ENCODE measurements at regions not wholly inside any gene's neighbourhood (a gene's known extent, or its start where the extent isn't known, plus 50 kb on each side); places are given as distances from the start of the nearest gene placed in this dataset.

DNA sequence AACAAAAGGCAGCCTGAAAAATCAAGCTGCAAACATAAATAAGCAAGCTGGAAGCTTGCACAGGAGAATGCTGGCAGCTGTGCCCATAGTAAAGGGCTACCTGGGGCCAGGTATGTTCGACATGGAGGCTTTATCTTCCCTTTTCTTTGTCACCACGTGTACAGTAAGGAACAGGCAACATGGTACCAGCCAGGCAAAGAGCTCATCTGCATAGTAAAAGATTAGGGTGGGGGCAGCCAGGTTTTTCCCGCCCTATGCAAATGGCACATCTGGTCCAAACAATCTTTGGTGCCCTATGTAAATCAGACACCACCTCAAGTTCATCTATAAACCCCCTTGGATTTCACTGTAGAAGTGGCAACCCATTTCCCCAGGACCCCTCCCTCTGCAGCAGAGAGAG, 625.1 kb downstream of the TYW1 start:
- intact Hi-C loops (cut with DNase I) = loop anchor here (10.0 kb wide), 2 partner anchors 137 to 247 kb away; no protein-coding TSS in a partner anchor
- no peaks in the 10 kb centered on the region for H3K9me3 ChIP-seq
- no peak for TF ChIP-seq EP300 (IDR thresholded peaks at IDR 0.05)
- no peak for TF ChIP-seq POLR2AphosphoS5 (IDR thresholded peaks at IDR 0.05)
- TF ChIP-seq, protein P1, sequence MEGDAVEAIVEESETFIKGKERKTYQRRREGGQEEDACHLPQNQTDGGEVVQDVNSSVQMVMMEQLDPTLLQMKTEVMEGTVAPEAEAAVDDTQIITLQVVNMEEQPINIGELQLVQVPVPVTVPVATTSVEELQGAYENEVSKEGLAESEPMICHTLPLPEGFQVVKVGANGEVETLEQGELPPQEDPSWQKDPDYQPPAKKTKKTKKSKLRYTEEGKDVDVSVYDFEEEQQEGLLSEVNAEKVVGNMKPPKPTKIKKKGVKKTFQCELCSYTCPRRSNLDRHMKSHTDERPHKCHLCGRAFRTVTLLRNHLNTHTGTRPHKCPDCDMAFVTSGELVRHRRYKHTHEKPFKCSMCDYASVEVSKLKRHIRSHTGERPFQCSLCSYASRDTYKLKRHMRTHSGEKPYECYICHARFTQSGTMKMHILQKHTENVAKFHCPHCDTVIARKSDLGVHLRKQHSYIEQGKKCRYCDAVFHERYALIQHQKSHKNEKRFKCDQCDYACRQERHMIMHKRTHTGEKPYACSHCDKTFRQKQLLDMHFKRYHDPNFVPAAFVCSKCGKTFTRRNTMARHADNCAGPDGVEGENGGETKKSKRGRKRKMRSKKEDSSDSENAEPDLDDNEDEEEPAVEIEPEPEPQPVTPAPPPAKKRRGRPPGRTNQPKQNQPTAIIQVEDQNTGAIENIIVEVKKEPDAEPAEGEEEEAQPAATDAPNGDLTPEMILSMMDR (IDR thresholded peaks at IDR 0.05) = no peak
- TF ChIP-seq POLR2A (IDR thresholded peaks at IDR 0.05) = no peak
- H3K27me3 ChIP-seq = no peaks in the 10 kb centered on the region
- peaks cover 0 to 5% (median 2%) of the 10 kb centered on the region in 4 donors for H3K4me1 ChIP-seq
- no peaks in the 10 kb centered on the region for H3K36me3 ChIP-seq
- no peak for DNase-seq
- no peak overlapping the region for H3K4me3 ChIP-seq
- WGBS, 2 donors = 49 to 54% methylated on average over 3 of the region's 3 CpGs
- no peak overlapping the region for H3K27ac ChIP-seq

DNA sequence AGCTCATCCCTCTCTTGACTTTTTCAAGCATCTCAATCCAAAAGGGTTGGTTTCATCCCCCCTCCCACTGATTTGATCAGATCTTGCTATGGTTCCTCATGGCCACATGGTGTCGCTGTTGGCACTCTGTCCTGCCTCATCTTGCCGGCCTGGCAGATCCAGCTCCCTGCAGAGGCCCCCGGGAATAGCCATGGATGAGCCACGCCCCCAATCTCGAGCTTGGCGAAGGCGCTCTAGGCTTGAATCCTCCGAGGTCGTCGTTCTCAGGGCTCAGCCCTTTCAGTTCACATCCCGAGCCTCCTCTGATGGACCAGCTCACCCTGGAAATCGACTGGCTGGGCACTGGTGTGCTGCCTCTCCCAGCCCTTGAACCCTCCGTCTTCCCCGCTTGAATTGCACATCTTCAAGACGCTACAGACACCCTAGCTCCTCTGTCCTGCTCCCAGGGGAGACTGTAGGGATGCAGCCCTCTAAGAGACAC, 628.7 kb downstream of the TYW1 start:
- DNase-seq = peak; percentile 89
- Histone ChIP-seq H3K4me1 (peaks cover 0 to 5% (median 2%) of the 10 kb centered on the region in 4 donors), H3K36me3 (no peaks in the 10 kb centered on the region), H3K4me3 (peak overlapping the region in 2 of 4 donors; percentile 27 to 35), H3K27ac (no peak overlapping the region), H3K27me3 (no peaks in the 10 kb centered on the region), H3K9me3 (no peaks in the 10 kb centered on the region)
- TF ChIP-seq, protein P1 (IDR thresholded peaks at IDR 0.05) = peak; percentile 42 to 89 (median 69)
- TF ChIP-seq POLR2AphosphoS5 (IDR thresholded peaks at IDR 0.05) (no peak), POLR2A (IDR thresholded peaks at IDR 0.05) (no peak)
- WGBS, 2 donors = 8 to 11% methylated on average over 15 of the region's 15 CpGs
- intact Hi-C loops (cut with DNase I) = loop anchor here (10.0 kb wide), 2 partner anchors 140 to 250 kb away; no protein-coding TSS in a partner anchor

GRCh38 chr7:67631476-67631875, 634.8 kb downstream of the TYW1 start:
- Histone ChIP-seq H3K4me1 (no peaks in the 10 kb centered on the region), H3K4me3 (no peak overlapping the region), H3K27me3 (no peaks in the 10 kb centered on the region), H3K36me3 (no peaks in the 10 kb centered on the region), H3K27ac (no peak overlapping the region), H3K9me3 (no peaks in the 10 kb centered on the region)
- DNase-seq = no peak
- intact Hi-C loops (cut with DNase I) = no loop called here
- TF ChIP-seq POLR2A (IDR thresholded peaks at IDR 0.05) = no peak
- TF ChIP-seq POLR2AphosphoS5 (IDR thresholded peaks at IDR 0.05) = no peak
- TF ChIP-seq, protein P1 (IDR thresholded peaks at IDR 0.05) = no peak
- no peak for TF ChIP-seq EP300 (IDR thresholded peaks at IDR 0.05)
- 68 to 76% methylated on average over 15 of the region's 15 CpGs for WGBS, 2 donors

DNA sequence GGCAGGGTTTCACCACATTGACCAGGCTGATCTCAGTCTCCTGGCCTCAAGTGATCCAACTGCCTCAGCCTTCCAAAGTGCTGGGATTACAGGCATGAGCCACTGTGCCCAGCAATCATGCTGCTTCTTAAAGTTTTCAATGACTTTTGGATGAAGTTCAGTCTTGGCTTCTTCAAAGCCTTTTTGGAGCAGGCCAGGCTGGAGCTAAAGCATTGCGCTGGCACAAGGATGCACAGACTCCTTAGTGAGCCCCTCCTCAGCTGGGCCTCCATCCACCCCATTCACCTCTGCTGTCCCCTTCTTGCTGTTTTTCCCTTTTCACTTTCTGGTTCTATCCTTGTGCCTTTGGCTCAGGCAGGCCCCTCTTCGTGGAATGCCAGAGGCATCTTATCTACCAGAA, 638.6 kb downstream of the TYW1 start:
- H3K9me3 ChIP-seq = peaks cover 0 to under 1% (median 0%) of the 10 kb centered on the region in 4 donors
- WGBS, 2 donors = 77 to 84% methylated on average over 2 of the region's 2 CpGs
- TF ChIP-seq EP300 (IDR thresholded peaks at IDR 0.05) (no peak), POLR2A (IDR thresholded peaks at IDR 0.05) (no peak), POLR2AphosphoS5 (IDR thresholded peaks at IDR 0.05) (no peak)
- TF ChIP-seq, protein P1 (IDR thresholded peaks at IDR 0.05) = no peak

More for the DNA sequence above, 638.6 kb downstream of the TYW1 start:
- Histone ChIP-seq H3K27ac (no peak overlapping the region), H3K4me1 (no peaks in the 10 kb centered on the region), H3K36me3 (no peaks in the 10 kb centered on the region), H3K27me3 (no peaks in the 10 kb centered on the region), H3K4me3 (no peak overlapping the region)
- DNase-seq = no peak
- intact Hi-C loops (cut with DNase I) = no loop called here
